ENCODE measurements at regions not wholly inside any gene's neighbourhood (a gene's known extent, or its start where the extent isn't known, plus 50 kb on each side); places are given as distances from the start of the nearest gene placed in this dataset.

- no peaks in the 10 kb centered on the region for H3K4me1 ChIP-seq (replicated peaks in 1 of 2; ENCODE audit: control insufficient read depth in 2 of 2, insufficient read depth in 2 of 2, low read length in 2 of 2)
- ATAC-seq (no peak), FAIRE-seq (no peak), DNase-seq (ENCODE audit: extremely low read depth in 1 of 4, low spot score in 3 of 4) (no peak)
- no peak overlapping the region for H3K9ac ChIP-seq (ENCODE audit: insufficient read depth in 1 of 2, low read depth in 2 of 2, low read length in 2 of 2)
- no peaks in the 10 kb centered on the region for H3K9me1 ChIP-seq (ENCODE audit: control insufficient read depth, insufficient read depth, low read length)
- ChIA-PET CTCF (ENCODE audit: low intra/inter-chr PET ratio) (no interaction called here), POLR2A (no interaction called here)
- H2AFZ ChIP-seq (ENCODE audit: low read depth, low read length) = no peak overlapping the region
- no peaks in the 10 kb centered on the region for H4K20me1 ChIP-seq (replicated peaks; ENCODE audit: control insufficient read depth, insufficient read depth, low read length)
- H3K36me3 ChIP-seq (ENCODE audit: control insufficient read depth, insufficient read depth, low read length) = no peaks in the 10 kb centered on the region
- TF ChIP-seq TOE1 (IDR thresholded peaks at IDR 0.05; ENCODE audit: borderline replicate concordance) (no peak), TOE1 (CRISPR knock-in tag; IDR thresholded peaks at IDR 0.05; ENCODE audit: borderline replicate concordance, low read depth) (no peak), AFF4 (CRISPR knock-in tag; IDR thresholded peaks at IDR 0.05) (no peak), MIER1 (IDR thresholded peaks at IDR 0.05; ENCODE audit: low read depth) (no peak), ADNP (tag; IDR thresholded peaks at IDR 0.05) (no peak), DPF2 (IDR thresholded peaks at IDR 0.05) (no peak), TFAM (CRISPR knock-in tag; conservative IDR thresholded peaks at IDR 0.05) (no peak), ZHX1 (conservative IDR thresholded peaks at IDR 0.05; ENCODE audit: low read length) (no peak), LCOR (CRISPR knock-in tag; IDR thresholded peaks at IDR 0.05) (no peak)
- H3K79me2 ChIP-seq (ENCODE audit: control insufficient read depth, insufficient read depth, low read length) = no peaks in the 10 kb centered on the region
- in situ Hi-C loops (cut with MboI) (no loop called here), intact Hi-C loops (cut with micrococcal nuclease) (no loop called here)
- no peak overlapping the region for H3K27ac ChIP-seq (ENCODE audit: extremely low read depth, low read depth, low read length)
- no peaks in the 10 kb centered on the region for H3K27me3 ChIP-seq (ENCODE audit: control insufficient read depth in 2 of 2, insufficient read depth in 2 of 2, low read length in 2 of 2)
- H3K4me3 ChIP-seq = no peak overlapping the region
- 0 out of 2 replicates have a peak, but pooled peaks cover 1% of the 10 kb centered on the region for H3K9me3 ChIP-seq (replicated peaks; ENCODE audit: control insufficient read depth, insufficient read depth, low read depth, low read length)
- BruUV-seq (replicated peaks) = no TSS peak
- 0% methylated on average over 1 of the region's 1 CpG for WGBS (ENCODE audit: insufficient coverage, low coverage, missing lambda C conversion rate)
- no peak overlapping the region for H3K4me2 ChIP-seq (ENCODE audit: insufficient read depth, low read length)
Observed at GRCh38 chr4:125091101-125091500, 223.7 kb upstream of the FAT4 start.
